ENCODE measurements at regions not wholly inside any gene's neighbourhood (a gene's known extent, or its start where the extent isn't known, plus 50 kb on each side); places are given as distances from the start of the nearest gene placed in this dataset.

DNA sequence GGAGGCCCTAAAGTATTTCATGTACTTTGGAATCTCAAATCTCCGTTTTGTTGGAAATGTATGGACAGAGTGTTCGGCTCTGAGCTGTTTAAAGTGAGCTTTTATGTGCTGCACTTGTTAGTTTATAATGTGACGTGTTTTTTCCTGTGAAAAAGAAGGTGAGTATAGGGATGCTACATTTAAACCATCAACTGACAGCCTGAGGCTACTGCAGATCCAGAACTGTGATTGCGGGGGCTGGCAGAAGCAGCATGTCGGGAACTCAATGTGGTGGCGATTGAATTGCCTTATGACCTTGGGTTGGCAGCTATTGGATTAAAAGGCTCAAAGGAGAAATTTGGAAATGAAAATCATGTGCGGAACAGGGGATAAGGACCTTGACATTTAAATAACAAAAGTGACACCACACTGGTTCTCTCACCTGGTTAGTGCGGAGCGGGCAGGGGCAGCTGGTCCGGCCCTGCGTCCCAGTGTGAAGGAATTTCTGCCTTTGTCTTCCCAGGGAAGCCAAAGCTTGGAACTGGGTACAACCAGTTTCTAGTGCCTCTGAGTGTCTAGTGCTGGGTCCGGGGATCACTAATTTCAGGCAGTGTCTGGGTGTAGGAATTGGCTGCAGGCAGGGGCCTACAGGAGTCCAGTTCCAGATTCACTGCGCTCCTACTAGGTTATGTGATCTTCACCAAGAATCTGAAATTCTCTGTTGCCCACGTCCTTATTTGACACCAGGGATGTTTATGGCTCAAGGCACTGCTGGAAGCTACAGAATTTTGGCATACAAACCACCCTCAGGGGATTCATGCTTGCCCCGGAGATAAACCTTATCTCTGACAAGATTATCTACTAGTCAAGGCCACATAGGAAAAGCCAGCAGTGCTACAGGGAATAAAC lies 120.7 kb upstream of the ERCC6L2 start:
- no peak for DNase-seq

DNA sequence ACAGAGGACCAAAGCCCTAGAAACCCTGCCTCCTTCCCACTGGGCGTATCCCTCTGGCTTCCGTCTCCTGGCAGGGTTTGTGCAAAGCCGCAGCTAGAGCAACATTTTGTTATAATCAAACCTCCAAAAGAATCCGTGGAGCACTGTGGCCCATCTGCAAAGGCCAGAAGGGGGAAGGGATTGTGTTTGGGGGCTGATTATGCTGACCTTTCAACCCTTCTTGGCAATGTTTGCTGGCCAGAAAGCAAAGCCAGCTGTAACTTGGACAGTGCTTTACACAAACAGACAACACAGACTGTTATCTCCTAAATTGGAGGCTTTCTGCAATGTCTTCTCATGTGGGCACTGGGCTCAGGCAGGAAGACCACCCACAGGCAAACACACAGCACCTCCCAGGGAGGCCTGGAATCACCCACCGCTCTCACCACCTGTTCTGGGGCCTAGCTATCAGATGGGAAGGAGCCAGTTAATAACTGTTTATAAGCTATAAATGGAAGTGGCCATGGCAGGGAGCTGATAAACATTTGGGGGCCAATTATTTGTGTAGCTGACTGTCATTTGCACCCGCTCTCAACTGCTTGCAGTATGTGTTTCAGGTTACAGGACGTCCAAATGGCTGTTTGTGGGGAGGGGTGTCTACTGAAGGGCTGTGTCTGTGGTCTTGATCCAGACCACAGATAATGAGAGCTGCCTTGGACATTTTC lies 121.6 kb upstream of the ERCC6L2 start:
- DNase-seq = no peak

DNA sequence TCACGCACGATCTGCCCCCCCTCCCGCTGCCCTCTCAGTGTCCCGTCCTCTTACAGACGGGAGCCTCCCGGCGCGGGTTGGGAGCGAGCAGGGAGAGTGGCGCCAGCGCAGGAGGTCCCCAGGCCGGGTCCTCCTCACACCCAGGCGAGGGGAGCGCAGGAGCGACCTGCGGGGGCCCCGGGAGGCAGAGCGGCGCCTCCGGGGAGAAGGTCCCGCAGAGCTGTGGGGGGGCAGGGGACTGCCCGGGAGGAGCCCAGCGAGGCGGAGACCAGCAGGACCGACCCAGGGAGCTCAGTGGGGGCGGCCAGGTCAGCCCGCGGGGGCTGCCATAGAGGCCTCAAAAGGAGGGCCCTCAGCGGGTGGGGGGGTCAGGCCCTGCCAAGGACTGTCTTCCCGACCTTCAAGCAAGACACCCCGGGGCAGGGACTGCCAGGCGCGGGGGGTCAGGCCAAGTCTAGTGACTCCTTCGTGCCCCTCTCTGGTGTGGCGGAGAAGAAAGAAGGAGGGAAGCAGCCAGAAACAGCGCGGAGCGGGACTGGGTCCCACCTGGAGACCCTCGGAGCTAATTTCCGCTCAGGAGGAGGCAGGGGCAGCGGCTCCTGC lies 123.3 kb upstream of the ERCC6L2 start:
- DNase-seq = no peak

DNA sequence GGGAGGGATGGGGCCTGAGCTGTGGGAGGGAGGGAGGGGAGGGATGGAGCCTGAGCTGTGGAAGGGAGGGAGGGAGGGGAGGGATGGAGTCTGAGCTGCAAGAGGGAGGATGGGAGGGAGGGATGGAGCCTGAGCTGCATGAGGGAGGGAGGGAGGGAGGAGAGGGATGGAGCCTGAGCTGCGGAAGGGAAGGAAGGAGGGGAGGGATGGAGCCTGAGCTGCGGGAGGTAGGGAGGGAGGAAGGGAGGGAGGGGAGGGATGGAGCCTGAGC lies 124.0 kb upstream of the ERCC6L2 start:
- DNase-seq = no peak

DNA sequence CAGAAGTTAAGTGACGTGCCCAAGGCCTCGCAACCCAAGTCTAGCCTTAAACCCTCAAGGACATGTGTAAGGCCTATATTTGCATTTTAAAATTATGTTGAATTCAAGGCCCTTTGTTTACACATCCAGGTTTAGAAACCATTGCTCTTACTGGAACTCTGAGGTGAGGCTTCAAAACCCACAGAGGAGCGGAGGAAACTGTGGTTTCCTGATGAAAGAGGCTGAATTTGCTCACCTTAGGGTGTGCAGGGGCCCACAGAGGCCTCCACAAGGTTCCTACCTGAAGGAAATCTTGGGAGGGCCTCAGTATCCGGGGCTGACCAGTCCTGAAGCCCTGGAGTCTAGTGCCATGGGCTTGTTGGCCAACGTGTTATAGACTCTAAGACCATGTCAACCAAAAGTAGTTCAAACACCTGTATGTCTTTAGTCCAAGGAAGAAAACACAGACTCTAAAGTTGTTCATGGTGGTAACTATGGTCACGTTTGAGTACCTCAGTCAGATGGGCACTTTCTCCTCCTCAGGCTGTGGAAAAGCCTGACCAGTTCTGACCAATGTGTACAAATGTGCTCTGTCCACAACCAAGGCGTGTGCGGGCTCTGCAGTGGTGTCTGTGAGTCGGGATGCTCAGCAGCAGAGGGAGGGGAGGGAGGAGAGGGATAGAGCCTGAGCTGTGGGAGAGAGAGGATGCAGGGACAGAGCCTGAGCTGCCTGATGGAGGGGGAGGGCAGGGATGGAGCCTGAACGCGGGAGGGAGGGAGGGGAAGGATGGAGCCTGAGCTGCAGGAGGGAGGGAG lies 124.6 kb upstream of the ERCC6L2 start:
- no peak for DNase-seq

DNA sequence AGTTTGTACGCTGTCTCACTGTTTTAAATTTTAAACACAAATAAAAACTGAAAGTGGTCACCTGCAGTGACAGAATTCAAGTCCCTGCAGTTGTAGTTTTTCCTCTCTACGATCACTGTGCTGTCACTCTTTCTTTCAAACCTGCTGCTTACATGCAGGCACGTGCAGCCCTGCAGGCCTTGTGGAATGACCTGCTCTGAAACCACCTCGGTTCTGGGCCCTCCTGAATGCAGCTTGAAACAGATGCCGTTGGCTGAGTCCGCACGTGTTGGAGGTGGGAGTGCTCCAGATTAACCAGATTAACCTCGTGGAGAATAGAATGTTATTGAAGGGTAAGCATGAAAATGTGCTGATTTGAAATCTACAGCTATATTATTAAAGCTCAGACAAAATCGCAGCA lies 126.0 kb upstream of the ERCC6L2 start:
- DNase-seq = no peak

DNA sequence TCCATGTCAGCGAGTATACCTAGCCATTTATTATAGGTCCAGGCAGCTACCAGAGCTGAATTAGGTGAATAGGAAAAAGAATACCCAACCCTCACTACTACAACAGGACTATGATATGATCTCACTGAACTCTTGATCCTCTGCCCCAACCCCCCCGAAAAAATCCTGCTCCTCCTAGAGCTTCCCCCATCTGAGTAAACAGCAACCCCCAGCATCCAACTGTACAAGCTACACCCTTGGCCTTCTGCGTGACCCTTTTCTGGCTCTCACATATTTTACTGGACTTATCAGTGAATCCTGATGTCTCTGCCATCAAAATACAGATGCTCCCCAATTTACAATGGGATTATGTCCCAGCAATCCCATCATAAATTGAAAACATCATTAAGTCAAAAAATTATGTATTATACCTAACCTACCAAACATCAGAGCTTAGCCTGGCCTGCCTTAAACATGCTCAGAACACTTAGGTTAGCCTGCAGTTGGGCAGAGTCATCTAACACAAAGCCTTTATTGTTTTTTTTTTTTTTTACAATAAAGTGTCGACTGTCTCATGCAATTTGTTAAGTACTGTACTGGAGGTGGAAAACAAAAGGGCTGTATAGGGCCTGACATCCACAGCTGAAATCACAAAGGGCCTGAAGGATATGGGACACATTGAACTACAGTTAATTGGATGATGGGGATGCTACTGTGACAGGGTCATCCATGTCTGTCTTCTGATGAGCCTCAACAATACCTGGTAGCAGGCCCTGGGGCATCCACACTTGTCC lies 128.9 kb upstream of the ERCC6L2 start:
- DNase-seq = no peak

DNA sequence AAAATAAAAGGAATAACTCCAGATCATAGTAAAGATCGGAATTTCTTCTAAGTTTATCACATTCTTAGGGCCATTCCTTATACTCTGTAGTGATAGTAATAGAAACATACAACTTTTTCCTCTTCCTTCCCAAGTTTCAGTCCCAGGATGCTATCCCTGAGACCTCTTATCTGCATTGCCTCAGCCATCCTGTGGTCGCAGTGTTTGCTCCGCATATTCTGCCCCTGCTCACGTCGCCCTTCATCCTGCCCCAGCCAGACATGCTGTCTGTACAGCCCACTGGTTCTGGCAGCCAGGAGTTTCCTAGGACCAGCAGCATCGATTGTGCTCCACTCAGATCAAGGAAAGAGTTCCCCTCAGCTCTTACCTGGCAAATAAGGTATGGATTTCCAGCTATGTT lies 132.7 kb upstream of the ERCC6L2 start:
- DNase-seq = no peak

DNA sequence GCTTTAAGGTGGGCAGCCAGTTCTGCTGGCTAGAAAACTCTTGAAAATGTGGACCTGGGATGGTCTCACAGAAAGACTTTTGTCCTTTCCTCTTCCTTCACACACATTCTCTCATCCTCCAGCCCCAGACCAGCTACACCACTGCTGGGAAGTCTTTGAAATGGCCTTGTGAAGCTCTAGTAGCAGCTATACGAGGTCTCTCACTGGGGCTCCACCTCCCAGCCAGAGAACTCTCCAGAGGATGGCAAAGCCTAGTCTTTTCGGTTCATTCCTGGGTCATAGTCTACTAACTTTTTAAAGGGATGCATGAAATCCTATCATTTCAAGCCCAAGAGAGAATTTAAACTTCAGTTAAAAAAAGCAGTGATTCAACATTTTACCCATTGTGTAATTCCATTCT lies 133.9 kb upstream of the ERCC6L2 start:
- DNase-seq = no peak

DNA sequence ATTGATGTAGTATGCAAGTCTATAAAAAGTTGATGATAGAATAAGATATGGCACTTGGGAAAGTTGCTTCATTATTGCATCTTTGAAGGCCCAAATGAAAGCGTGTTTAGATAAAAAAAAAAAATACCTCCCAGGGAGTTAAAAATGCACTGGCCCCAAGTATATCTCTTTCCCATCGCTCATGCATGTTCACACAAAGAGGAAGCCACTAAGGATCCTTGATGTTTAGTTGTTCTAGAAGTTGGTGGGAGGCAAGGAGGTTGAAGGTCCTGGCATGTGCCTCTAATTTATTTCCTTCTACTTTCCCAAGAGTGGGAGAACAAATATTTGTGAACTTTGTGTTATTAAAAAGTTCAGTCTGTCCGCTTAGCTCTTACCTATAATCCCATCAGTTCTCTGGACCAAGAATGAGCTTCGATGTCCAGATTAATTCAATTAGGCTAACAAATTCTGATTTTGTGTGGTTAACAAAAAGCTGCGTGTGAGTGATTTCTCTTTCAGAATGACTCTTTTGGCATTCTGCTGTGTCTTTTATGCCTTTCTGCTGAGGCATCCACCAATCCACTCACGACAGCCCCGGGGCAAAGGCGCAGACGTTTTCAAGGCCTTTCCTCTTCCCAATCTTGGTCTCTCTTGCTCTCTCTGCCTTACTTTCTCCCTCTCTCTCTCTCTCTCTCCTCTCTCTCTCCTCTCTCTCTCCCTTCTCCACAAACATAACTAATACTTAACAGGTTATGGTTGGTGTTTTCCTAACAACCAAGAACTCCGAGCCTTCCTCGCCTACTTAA lies 135.1 kb upstream of the ERCC6L2 start:
- no peak for DNase-seq

DNA sequence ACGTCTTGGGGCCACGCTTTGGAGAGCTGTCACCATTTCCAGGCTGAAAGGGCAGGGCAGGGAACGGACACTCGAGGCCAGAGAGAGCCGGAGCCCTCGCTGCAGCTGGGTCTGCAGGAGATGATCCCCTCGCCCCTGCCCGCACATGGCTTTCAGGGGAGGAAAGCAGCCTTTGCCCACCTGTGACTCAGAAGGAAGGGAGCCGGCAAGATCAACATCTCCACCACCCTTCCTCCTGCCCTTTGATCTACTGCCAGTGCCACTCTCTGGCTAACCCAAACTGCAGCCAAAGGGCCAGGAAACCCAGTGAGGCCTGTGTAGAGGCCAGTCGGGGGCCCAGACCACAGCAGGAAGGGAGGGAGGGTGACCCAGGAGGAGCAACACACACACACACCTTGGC lies 137.1 kb upstream of the ERCC6L2 start:
- no peak for DNase-seq

DNA sequence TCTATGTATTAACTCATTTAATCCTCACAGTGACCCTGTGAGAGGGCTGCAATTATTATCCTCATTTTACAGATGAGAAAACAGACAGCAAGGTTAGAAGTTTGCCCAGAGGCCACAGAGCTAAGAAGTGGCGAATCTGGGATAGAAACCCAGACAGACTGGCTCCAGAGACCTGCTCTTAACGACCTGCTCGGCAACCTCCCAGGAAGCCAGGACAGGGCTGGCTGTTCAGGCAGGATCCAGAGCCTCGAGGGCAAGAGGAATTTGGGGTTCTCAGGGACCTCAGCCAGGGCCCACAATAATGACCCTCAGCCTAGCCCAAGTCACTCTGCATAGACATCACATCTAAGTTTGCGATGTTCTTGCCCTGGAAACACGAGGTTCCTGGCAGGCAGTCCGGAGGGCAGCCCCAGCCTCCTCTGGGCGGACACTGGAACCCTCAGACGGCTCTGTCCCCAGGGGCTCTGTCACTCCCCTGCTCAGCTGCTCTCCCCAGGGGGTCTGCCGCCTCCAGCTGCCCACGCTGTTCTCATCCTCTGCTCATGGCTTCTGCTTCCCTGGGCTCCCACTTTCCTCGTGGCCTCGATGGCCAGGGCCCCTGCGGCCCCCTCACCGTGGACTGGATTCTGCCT lies 138.5 kb upstream of the ERCC6L2 start:
- no peak for DNase-seq

DNA sequence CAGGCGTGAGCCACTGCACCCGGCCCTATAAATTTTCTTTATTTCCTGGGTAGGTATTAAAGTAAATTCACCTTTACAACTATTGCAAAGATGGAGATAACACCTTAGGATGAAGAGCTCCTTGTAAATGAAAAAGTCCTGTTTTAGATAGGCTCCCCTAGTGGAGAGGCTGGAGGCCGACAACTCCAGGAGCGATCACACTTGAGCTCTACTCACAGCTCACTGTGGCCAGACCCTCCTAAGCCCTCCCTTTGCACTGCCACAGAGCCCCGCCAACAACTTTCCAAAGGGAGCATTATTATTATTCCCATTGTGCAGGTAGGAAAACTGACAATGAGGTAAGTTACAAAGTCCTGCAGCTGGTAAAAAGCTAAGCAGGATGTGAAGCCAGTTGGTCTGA lies 139.1 kb upstream of the ERCC6L2 start:
- no peak for DNase-seq

DNA sequence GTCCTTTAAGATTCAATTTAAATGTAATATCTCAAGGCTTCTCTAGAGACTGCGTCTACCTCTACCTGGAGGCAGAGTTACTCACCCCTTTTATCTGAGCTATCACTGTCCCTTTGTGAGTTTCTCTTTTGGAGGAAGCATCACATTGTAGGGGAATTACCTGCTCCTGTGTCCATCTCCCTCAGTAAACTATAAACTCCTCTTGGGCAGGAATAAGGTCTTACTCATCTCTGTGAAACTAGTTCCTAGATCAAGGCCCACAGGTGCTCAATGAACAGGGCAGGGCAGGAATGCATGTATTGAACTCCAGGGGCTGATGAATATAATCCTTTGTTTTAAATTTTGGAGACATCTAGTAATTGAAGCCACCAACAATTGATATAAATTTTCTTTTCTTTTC lies 139.8 kb upstream of the ERCC6L2 start:
- DNase-seq = no peak

DNA sequence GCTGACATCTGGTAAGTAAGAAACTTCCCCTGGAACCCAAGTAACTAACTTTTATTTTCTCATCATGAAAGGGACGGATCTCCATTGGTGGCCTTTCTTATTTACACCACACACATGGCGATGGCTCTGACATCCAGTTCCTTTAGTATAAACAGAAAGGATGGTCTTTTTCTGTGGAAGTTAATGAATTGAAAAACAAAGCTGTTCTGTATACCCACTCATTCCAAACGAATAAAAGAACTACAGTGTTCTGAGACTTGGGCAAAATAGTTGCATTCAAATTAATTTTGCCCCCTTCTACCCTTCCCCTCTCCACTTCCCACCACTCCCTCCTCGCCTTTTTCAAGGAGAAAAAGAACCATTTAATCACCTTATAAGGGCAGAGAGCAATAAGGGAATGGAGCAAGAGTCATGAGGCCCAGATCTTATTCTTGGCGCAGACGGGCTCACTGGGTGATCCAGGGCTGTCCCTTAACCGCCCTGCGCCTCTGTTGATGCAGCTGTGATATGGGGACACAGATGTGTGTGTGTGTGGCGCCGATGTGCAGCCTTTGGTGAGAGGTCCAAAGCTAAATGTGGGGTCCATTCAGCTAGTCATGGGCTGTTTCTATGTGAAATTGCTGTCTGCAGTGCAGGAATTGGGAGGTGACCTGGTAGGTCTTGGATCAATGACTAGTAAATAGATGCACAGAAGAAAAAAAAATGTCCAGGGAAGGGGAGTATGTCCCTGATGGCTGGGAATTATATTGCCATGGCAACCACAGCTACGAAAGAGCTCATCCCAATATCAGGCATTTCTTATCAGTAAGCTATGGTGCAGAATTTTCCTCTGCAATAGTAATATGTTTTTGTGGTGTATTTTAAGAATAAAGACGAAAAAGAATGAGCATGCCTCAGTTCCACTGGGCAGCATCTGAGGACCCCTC lies 141.5 kb upstream of the ERCC6L2 start:
- DNase-seq = no peak

DNA sequence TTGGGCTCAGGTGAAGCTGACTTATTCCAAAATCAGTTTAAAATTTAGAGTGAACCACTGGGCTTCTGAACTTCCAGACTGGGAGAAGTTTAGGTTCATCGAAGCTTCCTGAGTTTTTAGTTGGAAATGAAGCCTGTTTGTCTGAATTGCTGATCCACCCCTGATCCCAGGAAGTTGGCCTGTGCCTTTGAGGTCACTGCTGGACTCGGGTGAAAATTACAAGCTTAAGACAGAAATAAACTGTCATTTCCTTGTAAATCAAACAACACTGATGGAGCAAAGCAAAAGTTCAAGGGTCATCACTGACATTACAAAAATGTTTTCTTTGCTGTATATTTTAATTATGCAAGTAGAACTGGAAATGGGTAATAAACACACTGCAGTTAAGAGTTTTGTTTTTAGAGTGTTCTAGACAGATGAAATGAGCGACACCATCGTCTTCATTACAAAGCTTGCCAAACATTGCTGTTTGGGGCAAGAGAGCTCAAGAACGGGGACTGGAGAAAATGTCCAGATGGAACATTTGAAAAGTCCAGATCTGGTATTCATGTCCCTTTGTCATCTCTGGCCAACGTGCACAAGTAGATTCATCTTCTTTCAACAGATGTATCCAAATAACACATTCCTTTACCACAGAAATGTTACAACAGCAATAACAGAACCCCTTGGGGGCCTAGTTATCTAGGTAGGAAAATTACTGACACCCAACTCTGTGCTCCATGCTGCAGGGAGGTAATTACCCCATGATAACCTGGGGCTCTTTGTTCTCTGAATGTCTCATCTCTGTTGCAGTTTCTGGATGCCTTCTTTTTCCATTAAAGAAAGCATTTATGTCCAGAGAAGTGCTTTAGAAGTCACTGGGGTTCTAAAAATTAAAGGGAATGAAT lies 142.4 kb upstream of the ERCC6L2 start:
- no peak for DNase-seq

DNA sequence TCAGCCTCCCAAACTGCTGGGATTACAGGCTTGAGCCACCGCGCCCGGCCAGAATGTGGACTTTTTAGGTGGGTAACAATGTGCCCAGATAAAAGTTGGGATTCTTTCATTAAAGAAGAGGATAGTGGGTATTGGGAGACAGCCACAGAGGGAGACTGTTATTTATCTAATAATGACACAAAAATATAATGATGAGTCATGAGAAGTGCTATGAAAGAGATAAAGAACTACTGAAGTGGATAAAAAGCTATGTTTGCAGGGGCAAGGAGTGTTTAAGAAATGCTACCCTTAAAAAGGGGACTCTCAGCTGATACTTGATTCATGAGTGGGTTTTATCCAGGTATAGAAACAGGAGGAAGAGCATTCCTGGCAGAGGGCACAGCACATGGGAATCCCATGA lies 143.6 kb upstream of the ERCC6L2 start:
- no peak for DNase-seq

DNA sequence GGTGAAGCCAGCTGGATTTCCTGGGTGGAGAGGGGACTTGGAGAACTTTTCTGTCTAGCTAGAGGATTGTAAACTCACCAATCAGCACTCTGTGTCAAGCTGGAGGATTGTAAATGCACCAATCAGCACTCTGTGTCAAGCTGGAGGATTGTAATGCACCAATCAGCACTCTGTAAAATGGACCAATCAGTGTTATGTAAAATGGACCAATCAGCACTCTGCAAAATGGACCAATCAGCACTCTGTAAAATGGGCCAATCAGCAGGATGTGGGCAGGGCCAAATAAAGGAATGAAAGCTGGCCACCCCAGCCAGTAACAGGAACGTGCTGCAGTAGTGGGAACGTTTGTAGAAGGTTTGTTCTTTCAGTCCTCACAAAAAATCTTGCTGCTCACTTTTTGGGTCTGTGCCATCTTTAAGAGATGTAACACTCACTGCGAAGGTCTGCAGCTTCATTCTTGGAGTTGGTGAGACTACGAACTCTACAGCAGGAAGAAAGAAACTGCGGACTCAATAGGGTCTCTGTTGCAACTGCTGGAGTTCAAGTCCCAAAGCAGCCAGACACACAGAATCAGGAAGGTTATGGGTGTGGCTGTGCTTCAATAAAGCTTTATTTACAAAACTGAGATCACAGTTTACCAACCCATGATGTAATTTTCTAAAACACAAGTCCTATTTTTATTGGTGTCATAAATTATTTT lies 145.7 kb upstream of the ERCC6L2 start:
- no peak for DNase-seq

DNA sequence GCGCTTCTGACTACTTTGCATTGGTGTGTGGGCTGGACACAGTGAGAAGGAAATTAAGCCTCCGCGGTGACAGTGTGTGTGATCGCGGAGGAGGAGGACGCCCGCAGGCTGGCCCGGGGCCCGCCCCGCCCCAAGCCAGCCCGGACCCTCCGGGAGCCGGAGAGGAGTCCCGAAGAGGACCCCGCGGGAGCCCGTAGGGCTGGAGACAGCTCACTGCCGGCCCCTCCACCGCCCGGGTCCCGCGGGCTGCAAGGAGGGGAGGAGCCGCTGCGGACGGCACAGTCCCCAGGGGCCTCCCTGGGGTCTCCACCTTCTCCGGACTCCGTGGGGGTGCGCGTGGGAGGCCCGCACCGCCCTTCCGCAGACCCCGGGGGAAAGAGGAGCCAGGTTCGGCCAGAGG lies 146.4 kb upstream of the ERCC6L2 start:
- no peak for DNase-seq
